ENCODE measurements at regions not wholly inside any gene's neighbourhood (a gene's known extent, or its start where the extent isn't known, plus 50 kb on each side); places are given as distances from the start of the nearest gene placed in this dataset.
A peak's percentile ranks its signal among the peaks of the same experiment; 100 is the strongest.

- DNase-seq: no peak
These were observed 658.7 kb upstream of the DIPK2B start for GRCh38 chrX:45859407-45859806.

GRCh38 chrX:45852884-45853283 is 652.2 kb upstream of the DIPK2B start:
- DNase-seq: peak in 1 of 5 experiments; percentile 43

- peak; percentile 18 to 87 (median 39) for DNase-seq
These were observed 650.8 kb upstream of the DIPK2B start for GRCh38 chrX:45851434-45851991.

- DNase-seq: peak in 3 of 5 experiments; percentile 5 to 62 (median 12)
These were observed 650.2 kb upstream of the DIPK2B start for GRCh38 chrX:45850775-45851433.

- peak in 3 of 5 experiments; percentile 2 to 64 (median 12) for DNase-seq
These were observed 649.6 kb upstream of the DIPK2B start for GRCh38 chrX:45850197-45850774.

- DNase-seq: peak in 2 of 5 experiments; percentile 9 to 76
These were observed 648.7 kb upstream of the DIPK2B start for GRCh38 chrX:45849261-45849862.

- no peak for DNase-seq
These were observed 647.3 kb upstream of the DIPK2B start for GRCh38 chrX:45847961-45848360.

- DNase-seq: no peak
These were observed 645.7 kb upstream of the DIPK2B start for GRCh38 chrX:45846328-45846727.

- DNase-seq: peak in 1 of 5 experiments; percentile 87
These were observed 644.5 kb upstream of the DIPK2B start for GRCh38 chrX:45845142-45845541.

- peak in 1 of 5 experiments; percentile 57 for DNase-seq
These were observed 642.8 kb upstream of the DIPK2B start for GRCh38 chrX:45843518-45843917.

- DNase-seq: no peak
These were observed 642.2 kb upstream of the DIPK2B start for GRCh38 chrX:45842926-45843315.

- peak in 1 of 5 experiments; percentile 39 for DNase-seq
These were observed 641.7 kb upstream of the DIPK2B start for GRCh38 chrX:45842207-45842925.

GRCh38 chrX:45840411-45840950 is 639.8 kb upstream of the DIPK2B start:
- DNase-seq: no peak

GRCh38 chrX:45830343-45830742 is 629.7 kb upstream of the DIPK2B start:
- DNase-seq: peak in 1 of 5 experiments; percentile 48

GRCh38 chrX:45824471-45824870 is 623.8 kb upstream of the DIPK2B start:
- DNase-seq: peak in 2 of 5 experiments; percentile 47 to 49

GRCh38 chrX:45823536-45823935 is 622.9 kb upstream of the DIPK2B start:
- no peak for DNase-seq

GRCh38 chrX:45822124-45822523 is 621.4 kb upstream of the DIPK2B start:
- DNase-seq: no peak

GRCh38 chrX:45818913-45819312 is 618.2 kb upstream of the DIPK2B start:
- DNase-seq: no peak

GRCh38 chrX:45815441-45815840 is 614.8 kb upstream of the DIPK2B start:
- DNase-seq: no peak

- DNase-seq: peak in 1 of 5 experiments; percentile 61
These were observed 610.6 kb upstream of the DIPK2B start for GRCh38 chrX:45811326-45811725.

- peak in 2 of 5 experiments; percentile 25 to 62 for DNase-seq
These were observed 607.1 kb upstream of the DIPK2B start for GRCh38 chrX:45807572-45808425.

Measured in T-helper 2 cell (primary cell).